Liver (tissue), 3 donors: ENCODE measurements at regions not wholly inside any gene's neighbourhood (a gene's known extent, or its start where the extent isn't known, plus 50 kb on each side); places are given as distances from the start of the nearest gene placed in this dataset.

ENCODE experiments used
- TAF1 ChIP-seq: conservative IDR thresholded peaks from 2 replicates; pipeline ENCODE4 v1.6.1; 2016; ENCODE audit warnings: antibody characterized with exemption, mild to moderate bottlenecking
- TF ChIP-seq, protein P1 (sequence below): IDR thresholded peaks from 2 replicates; pipeline ENCODE4 v1.6.1; 2016; ENCODE audit warnings: antibody characterized with exemption, mild to moderate bottlenecking
- TF ChIP-seq, protein P2 (sequence below): fragments of 150-350 bp; IDR thresholded peaks from 2 replicates; pipeline ENCODE4 v1.5.1; 2017; ENCODE audit warnings: improper control_type of control experiment, low read depth, low read length; ENCODE audit not compliant: missing input control
- donor health status: healthy.
- donor health status: healthy.

DNA sequence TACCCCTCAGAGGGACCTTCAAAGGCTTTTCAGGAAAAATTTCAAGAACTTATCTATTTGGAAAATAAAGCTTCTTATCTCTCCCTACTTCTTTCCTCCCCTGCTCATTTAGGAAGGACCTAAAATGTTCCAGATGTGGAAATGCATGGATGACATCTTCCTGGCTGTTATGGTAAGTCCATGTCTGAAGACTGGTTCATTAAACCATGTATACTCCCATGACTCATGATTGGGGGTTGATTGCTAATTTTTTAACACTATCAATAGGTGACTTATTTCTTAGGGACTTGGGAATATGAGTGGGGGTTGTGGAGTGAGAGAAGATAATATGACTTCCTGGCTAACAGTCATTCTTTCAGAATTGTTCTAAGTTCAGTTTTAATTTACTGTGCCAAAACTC lies 104.0 kb upstream of the PARD3B start:
- no peak for TF ChIP-seq TAF1
- TF ChIP-seq, protein P1, sequence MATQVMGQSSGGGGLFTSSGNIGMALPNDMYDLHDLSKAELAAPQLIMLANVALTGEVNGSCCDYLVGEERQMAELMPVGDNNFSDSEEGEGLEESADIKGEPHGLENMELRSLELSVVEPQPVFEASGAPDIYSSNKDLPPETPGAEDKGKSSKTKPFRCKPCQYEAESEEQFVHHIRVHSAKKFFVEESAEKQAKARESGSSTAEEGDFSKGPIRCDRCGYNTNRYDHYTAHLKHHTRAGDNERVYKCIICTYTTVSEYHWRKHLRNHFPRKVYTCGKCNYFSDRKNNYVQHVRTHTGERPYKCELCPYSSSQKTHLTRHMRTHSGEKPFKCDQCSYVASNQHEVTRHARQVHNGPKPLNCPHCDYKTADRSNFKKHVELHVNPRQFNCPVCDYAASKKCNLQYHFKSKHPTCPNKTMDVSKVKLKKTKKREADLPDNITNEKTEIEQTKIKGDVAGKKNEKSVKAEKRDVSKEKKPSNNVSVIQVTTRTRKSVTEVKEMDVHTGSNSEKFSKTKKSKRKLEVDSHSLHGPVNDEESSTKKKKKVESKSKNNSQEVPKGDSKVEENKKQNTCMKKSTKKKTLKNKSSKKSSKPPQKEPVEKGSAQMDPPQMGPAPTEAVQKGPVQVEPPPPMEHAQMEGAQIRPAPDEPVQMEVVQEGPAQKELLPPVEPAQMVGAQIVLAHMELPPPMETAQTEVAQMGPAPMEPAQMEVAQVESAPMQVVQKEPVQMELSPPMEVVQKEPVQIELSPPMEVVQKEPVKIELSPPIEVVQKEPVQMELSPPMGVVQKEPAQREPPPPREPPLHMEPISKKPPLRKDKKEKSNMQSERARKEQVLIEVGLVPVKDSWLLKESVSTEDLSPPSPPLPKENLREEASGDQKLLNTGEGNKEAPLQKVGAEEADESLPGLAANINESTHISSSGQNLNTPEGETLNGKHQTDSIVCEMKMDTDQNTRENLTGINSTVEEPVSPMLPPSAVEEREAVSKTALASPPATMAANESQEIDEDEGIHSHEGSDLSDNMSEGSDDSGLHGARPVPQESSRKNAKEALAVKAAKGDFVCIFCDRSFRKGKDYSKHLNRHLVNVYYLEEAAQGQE = no peak
- TF ChIP-seq, protein P2, sequence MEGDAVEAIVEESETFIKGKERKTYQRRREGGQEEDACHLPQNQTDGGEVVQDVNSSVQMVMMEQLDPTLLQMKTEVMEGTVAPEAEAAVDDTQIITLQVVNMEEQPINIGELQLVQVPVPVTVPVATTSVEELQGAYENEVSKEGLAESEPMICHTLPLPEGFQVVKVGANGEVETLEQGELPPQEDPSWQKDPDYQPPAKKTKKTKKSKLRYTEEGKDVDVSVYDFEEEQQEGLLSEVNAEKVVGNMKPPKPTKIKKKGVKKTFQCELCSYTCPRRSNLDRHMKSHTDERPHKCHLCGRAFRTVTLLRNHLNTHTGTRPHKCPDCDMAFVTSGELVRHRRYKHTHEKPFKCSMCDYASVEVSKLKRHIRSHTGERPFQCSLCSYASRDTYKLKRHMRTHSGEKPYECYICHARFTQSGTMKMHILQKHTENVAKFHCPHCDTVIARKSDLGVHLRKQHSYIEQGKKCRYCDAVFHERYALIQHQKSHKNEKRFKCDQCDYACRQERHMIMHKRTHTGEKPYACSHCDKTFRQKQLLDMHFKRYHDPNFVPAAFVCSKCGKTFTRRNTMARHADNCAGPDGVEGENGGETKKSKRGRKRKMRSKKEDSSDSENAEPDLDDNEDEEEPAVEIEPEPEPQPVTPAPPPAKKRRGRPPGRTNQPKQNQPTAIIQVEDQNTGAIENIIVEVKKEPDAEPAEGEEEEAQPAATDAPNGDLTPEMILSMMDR = no peak
